ENCODE measurements at regions not wholly inside any gene's neighbourhood (a gene's known extent, or its start where the extent isn't known, plus 50 kb on each side); places are given as distances from the start of the nearest gene placed in this dataset.

DNA sequence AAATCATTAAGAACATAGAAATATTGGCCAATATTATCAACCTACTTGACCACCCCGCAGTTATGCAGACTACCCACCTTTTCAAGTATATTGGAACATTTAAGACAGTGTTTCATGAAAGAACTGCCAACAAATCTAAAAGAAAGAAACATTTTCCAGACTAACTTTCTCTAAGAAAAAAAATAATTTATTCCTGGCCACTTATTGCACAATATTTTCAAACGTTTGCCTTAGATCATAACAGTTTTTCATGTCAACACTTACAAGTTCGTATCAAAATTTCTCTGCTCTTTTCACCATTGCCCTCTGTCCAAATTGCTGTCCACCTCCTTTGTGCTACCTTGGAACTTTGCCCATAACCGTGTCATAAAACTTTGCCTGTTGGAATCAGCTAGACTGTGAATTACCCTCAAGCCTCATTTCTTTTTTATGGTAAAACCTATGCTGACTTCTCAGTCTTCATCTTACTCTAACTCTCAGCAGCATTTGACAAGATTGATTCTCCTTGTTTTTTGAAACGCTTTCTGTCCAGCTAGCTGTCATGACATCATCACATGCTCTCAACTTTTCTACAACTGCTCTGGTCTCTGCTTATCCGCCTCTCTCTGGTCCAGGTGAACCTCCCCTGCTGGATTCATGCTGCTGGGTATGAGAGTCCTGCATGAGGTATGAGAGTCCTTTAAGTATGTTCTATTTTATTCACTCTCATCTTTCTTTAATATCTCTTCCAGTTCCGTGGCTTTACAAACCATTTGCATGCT lies 92.8 kb upstream of the CHRM3 start:
- Histone ChIP-seq H3K27me3 (ENCODE audit: control insufficient read depth in 4 of 4, insufficient read depth in 4 of 4, low read length in 3 of 4) (no peaks in the 10 kb centered on the region), H3K4me1 (ENCODE audit: control insufficient read depth in 4 of 4, insufficient read depth in 4 of 4, low read length in 3 of 4) (no peaks in the 10 kb centered on the region), H3K9ac (ENCODE audit: low read depth in 1 of 2, low read length in 2 of 2) (no peak overlapping the region), H3K9me3 (ENCODE audit: control insufficient read depth in 4 of 4, low read length in 3 of 4) (no peaks in the 10 kb centered on the region), H3K27ac (ENCODE audit: low read depth in 1 of 2, low read length in 2 of 2) (no peak overlapping the region), H3K4me3 (ENCODE audit: low read depth in 1 of 3, low read length in 3 of 3) (no peak overlapping the region), H3K36me3 (ENCODE audit: control insufficient read depth in 4 of 4, insufficient read depth in 3 of 4, low read depth in 1 of 4, low read length in 3 of 4) (no peaks in the 10 kb centered on the region)
- 54% methylated on average over 7 of the region's 7 CpGs for WGBS
- no peak for DNase-seq (ENCODE audit: low spot score)
- TF ChIP-seq FOXA1 (IDR thresholded peaks at IDR 0.05): no peak
- TF ChIP-seq, protein P1, sequence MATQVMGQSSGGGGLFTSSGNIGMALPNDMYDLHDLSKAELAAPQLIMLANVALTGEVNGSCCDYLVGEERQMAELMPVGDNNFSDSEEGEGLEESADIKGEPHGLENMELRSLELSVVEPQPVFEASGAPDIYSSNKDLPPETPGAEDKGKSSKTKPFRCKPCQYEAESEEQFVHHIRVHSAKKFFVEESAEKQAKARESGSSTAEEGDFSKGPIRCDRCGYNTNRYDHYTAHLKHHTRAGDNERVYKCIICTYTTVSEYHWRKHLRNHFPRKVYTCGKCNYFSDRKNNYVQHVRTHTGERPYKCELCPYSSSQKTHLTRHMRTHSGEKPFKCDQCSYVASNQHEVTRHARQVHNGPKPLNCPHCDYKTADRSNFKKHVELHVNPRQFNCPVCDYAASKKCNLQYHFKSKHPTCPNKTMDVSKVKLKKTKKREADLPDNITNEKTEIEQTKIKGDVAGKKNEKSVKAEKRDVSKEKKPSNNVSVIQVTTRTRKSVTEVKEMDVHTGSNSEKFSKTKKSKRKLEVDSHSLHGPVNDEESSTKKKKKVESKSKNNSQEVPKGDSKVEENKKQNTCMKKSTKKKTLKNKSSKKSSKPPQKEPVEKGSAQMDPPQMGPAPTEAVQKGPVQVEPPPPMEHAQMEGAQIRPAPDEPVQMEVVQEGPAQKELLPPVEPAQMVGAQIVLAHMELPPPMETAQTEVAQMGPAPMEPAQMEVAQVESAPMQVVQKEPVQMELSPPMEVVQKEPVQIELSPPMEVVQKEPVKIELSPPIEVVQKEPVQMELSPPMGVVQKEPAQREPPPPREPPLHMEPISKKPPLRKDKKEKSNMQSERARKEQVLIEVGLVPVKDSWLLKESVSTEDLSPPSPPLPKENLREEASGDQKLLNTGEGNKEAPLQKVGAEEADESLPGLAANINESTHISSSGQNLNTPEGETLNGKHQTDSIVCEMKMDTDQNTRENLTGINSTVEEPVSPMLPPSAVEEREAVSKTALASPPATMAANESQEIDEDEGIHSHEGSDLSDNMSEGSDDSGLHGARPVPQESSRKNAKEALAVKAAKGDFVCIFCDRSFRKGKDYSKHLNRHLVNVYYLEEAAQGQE (IDR thresholded peaks at IDR 0.05): peak; percentile 36

DNA sequence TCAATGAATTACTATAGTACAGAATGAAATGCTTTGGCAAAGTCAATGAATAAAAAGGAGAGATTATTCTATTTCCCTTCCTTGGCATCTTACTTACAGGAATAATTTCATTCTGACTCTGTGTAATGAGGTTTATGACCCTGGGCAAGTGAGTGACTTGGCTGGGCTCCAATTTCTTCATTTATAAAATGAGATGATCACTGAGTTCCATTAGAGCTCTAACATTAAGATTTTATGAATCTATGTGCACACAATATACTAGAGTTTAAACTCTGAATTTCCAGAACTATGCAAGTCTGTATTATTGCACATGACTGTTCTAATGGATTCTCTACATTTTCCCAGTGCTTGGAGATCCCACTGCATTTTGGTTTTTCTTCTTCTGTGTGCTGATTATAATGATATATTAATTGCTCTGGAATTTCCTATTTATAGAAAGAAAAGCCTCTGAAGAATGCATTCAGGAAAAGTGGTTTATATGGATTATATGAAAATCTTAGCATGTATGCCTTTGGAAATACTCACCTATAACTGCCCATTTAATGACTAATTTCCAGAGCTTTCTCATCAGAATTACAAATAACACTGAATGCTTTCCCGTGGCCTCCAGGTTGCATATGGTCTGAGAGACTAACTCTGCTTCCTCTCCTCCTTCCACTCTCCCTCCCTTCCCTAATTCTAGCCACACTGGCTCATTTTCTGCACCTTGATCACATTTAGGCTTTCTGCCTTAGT lies 97.4 kb upstream of the CHRM3 start:
- H3K27ac ChIP-seq (ENCODE audit: low read depth in 1 of 2, low read length in 2 of 2): no peak overlapping the region
- WGBS: 55% methylated on average over 1 of the region's 1 CpG
- no peaks in the 10 kb centered on the region for H3K9me3 ChIP-seq (ENCODE audit: control insufficient read depth in 4 of 4, low read length in 3 of 4)
- H3K4me3 ChIP-seq (ENCODE audit: low read depth in 1 of 3, low read length in 3 of 3): no peak overlapping the region
- no peak overlapping the region for H3K9ac ChIP-seq (ENCODE audit: low read depth in 1 of 2, low read length in 2 of 2)
- no peaks in the 10 kb centered on the region for H3K27me3 ChIP-seq (ENCODE audit: control insufficient read depth in 4 of 4, insufficient read depth in 4 of 4, low read length in 3 of 4)
- TF ChIP-seq, protein P2, sequence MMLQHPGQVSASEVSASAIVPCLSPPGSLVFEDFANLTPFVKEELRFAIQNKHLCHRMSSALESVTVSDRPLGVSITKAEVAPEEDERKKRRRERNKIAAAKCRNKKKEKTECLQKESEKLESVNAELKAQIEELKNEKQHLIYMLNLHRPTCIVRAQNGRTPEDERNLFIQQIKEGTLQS (IDR thresholded peaks at IDR 0.05): no peak
- H3K36me3 ChIP-seq (ENCODE audit: control insufficient read depth in 4 of 4, insufficient read depth in 3 of 4, low read depth in 1 of 4, low read length in 3 of 4): no peaks in the 10 kb centered on the region
- DNase-seq (ENCODE audit: low spot score): no peak
- H3K4me1 ChIP-seq (ENCODE audit: control insufficient read depth in 4 of 4, insufficient read depth in 4 of 4, low read length in 3 of 4): no peaks in the 10 kb centered on the region

DNA sequence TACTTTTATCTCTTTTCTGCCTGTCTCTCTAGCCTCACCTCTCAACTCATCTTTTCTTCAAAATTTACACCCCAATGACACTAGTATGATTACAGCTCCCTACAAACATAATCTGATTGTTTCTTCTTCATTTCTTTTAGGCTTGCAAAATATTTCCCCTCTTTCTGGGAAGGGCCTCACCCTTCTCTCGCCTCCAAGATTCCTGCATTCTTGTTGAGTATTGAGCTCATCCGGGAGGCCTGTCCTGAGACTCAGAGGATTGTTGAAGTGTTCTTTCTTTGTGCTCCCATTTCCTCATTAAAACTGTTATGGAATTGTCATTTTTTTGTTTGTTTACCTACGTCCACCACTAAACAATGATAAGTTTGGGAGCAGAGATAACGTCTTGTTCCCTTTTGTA lies 99.1 kb upstream of the CHRM3 start:
- Histone ChIP-seq H3K9ac (ENCODE audit: low read depth in 1 of 2, low read length in 2 of 2) (no peak overlapping the region), H3K36me3 (ENCODE audit: control insufficient read depth in 4 of 4, insufficient read depth in 3 of 4, low read depth in 1 of 4, low read length in 3 of 4) (no peaks in the 10 kb centered on the region), H3K4me3 (ENCODE audit: low read depth in 1 of 3, low read length in 3 of 3) (no peak overlapping the region), H3K9me3 (ENCODE audit: control insufficient read depth in 4 of 4, low read length in 3 of 4) (no peaks in the 10 kb centered on the region), H3K27me3 (ENCODE audit: control insufficient read depth in 4 of 4, insufficient read depth in 4 of 4, low read length in 3 of 4) (no peaks in the 10 kb centered on the region), H3K4me1 (ENCODE audit: control insufficient read depth in 4 of 4, insufficient read depth in 4 of 4, low read length in 3 of 4) (no peaks in the 10 kb centered on the region), H3K27ac (ENCODE audit: low read depth in 1 of 2, low read length in 2 of 2) (no peak overlapping the region)
- TF ChIP-seq GABPA (IDR thresholded peaks at IDR 0.05 in 1 of 2, conservative IDR thresholded peaks at IDR 0.05 in 1 of 2) (no peak), NR2F2 (IDR thresholded peaks at IDR 0.05) (no peak), YY1 (IDR thresholded peaks at IDR 0.05) (no peak), RXRA (IDR thresholded peaks at IDR 0.05) (no peak), HNF4A (conservative IDR thresholded peaks at IDR 0.05) (no peak), TAF1 (conservative IDR thresholded peaks at IDR 0.05) (no peak), FOXA1 (IDR thresholded peaks at IDR 0.05) (no peak)
- TF ChIP-seq, protein P3, sequence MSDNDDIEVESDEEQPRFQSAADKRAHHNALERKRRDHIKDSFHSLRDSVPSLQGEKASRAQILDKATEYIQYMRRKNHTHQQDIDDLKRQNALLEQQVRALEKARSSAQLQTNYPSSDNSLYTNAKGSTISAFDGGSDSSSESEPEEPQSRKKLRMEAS (IDR thresholded peaks at IDR 0.05): no peak
- WGBS: 66% methylated on average over 4 of the region's 4 CpGs
- no peak for DNase-seq (ENCODE audit: low spot score)
